Uterus (tissue), 2 donors: ENCODE measurements at regions not wholly inside any gene's neighbourhood (a gene's known extent, or its start where the extent isn't known, plus 50 kb on each side); places are given as distances from the start of the nearest gene placed in this dataset.

Source experiments
- POLR2A ChIP-seq, 2 donors: fragments of 450-650 bp; IDR thresholded peaks; one replicate each; pipeline ENCODE4 v1.6.1; 2016; ENCODE audit warnings: antibody characterized with exemption in 2 of 2, mild to moderate bottlenecking in 1 of 2, moderate library complexity in 1 of 2
- TF ChIP-seq, protein P1 (sequence below), 4 experiments: fragments of 200-600 bp in 2 of 4; fragments of 450-650 bp in 2 of 4; sonication (generic) in 2 of 4; IDR thresholded peaks; one replicate each; pipeline ENCODE4 v1.5.1; 2016 to 2019; ENCODE audit warnings: antibody characterized with exemption in 4 of 4, mild to moderate bottlenecking in 2 of 4, moderate library complexity in 1 of 4

DNA sequence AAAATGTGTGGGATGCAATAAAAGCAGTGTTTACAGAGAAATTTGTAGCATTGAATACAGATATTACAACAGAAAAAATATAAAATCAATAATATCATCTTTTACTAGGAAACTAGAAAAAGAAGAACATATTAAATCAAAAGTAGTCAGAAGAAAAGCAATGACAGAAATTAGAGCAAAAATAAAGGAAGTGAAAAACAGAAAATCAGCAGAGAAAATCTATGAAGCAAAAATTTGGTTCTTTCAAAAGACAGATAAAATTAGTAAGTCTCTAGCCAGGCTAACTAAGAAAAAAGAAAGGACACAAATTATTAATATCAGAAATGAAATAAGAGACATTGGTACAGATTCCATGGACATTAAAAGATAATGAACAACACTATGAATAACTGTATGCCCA is 212.0 kb upstream of the MGAT5 start:
- TF ChIP-seq, protein P1, sequence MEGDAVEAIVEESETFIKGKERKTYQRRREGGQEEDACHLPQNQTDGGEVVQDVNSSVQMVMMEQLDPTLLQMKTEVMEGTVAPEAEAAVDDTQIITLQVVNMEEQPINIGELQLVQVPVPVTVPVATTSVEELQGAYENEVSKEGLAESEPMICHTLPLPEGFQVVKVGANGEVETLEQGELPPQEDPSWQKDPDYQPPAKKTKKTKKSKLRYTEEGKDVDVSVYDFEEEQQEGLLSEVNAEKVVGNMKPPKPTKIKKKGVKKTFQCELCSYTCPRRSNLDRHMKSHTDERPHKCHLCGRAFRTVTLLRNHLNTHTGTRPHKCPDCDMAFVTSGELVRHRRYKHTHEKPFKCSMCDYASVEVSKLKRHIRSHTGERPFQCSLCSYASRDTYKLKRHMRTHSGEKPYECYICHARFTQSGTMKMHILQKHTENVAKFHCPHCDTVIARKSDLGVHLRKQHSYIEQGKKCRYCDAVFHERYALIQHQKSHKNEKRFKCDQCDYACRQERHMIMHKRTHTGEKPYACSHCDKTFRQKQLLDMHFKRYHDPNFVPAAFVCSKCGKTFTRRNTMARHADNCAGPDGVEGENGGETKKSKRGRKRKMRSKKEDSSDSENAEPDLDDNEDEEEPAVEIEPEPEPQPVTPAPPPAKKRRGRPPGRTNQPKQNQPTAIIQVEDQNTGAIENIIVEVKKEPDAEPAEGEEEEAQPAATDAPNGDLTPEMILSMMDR (IDR thresholded peaks at IDR 0.05) = no peak
- no peak for TF ChIP-seq POLR2A (IDR thresholded peaks at IDR 0.05)
